BJ (cell line): ENCODE measurements at regions not wholly inside any gene's neighbourhood (a gene's known extent, or its start where the extent isn't known, plus 50 kb on each side); places are given as distances from the start of the nearest gene placed in this dataset.

Experiments used
- CTCF ChIA-PET: fragments of 350-600 bp; formaldehyde crosslinking; extraction: SDS; loops from one replicate; lab custom pipeline; 2021; ENCODE audit warnings: antibody characterized with exemption, inconsistent platforms; lab: Yijun Ruan, JAX
- POLR2A ChIA-PET: fragments of 300-600 bp; sonication (Branson Sonifier 250); formaldehyde crosslinking; extraction: SDS; loops from one replicate; lab custom pipeline; 2021; ENCODE audit warnings: antibody characterized with exemption; lab: Charles Lee
- DNase-seq: peaks from one replicate; pipeline ENCODE4 v3.0.0-alpha.2; 2011; ENCODE audit warnings: low read depth
- H3K27me3 ChIP-seq: 2 replicates; pipeline ENCODE4 v1.6.0; 2011; ENCODE audit warnings: low read length; ENCODE audit not compliant: control insufficient read depth, insufficient read depth
- H3K36me3 ChIP-seq: 2 replicates; pipeline ENCODE4 v1.5.1; 2011; ENCODE audit warnings: low read length; ENCODE audit not compliant: control insufficient read depth, insufficient read depth
- H3K4me3 ChIP-seq: 2 replicates; pipeline ENCODE4 v1.5.1; 2011; ENCODE audit warnings: low read depth, mild to moderate bottlenecking, control low read depth, low read length
- CTCF ChIP-seq: IDR thresholded peaks from 2 replicates; pipeline ENCODE4 v1.5.1; 2011; ENCODE audit warnings: low read depth, mild to moderate bottlenecking, control low read depth, inconsistent platforms, low read length, moderate library complexity; ENCODE audit not compliant: insufficient read depth

GRCh38 chr22:27100789-27101188 is 443.4 kb downstream of the MIAT start:
- no peaks in the 10 kb centered on the region for H3K36me3 ChIP-seq
- TF ChIP-seq CTCF, result no peak
- ChIA-PET POLR2A (no interaction called here), CTCF (no interaction called here)
- H3K4me3 ChIP-seq, result no peak overlapping the region
- no peak for DNase-seq
- peaks cover 34% of the 10 kb centered on the region for H3K27me3 ChIP-seq

GRCh38 chr22:27101288-27101687 is 443.9 kb downstream of the MIAT start:
- ChIA-PET CTCF (no interaction called here), POLR2A (no interaction called here)
- H3K27me3 ChIP-seq, result peaks cover 34% of the 10 kb centered on the region
- no peak for TF ChIP-seq CTCF
- H3K36me3 ChIP-seq, result no peaks in the 10 kb centered on the region
- no peak overlapping the region for H3K4me3 ChIP-seq
- DNase-seq, result no peak

- no peak for DNase-seq
- ChIA-PET POLR2A (no interaction called here), CTCF (no interaction called here)
- peaks cover 34% of the 10 kb centered on the region for H3K27me3 ChIP-seq
- H3K4me3 ChIP-seq, result no peak overlapping the region
- no peak for TF ChIP-seq CTCF
- no peaks in the 10 kb centered on the region for H3K36me3 ChIP-seq
Measured at GRCh38 chr22:27104449-27104848, 447.1 kb downstream of the MIAT start.

- TF ChIP-seq CTCF, result no peak
- Histone ChIP-seq H3K36me3 (no peaks in the 10 kb centered on the region), H3K4me3 (no peak overlapping the region), H3K27me3 (peaks cover 28% of the 10 kb centered on the region)
- ChIA-PET POLR2A (no interaction called here), CTCF (no interaction called here)
- DNase-seq, result peak; percentile 70
Measured at GRCh38 chr22:27105142-27106025, 448.0 kb downstream of the MIAT start.

GRCh38 chr22:27106985-27107384 is 449.6 kb downstream of the MIAT start:
- Histone ChIP-seq H3K27me3 (peaks cover 17% of the 10 kb centered on the region), H3K36me3 (no peaks in the 10 kb centered on the region), H3K4me3 (no peak overlapping the region)
- ChIA-PET POLR2A (no interaction called here), CTCF (interaction anchor here (1.1 to 1.4 kb wide), 2 partner anchors 8 to 9 kb away, joined by 3 read pairs; no protein-coding TSS in a partner anchor)
- no peak for TF ChIP-seq CTCF
- DNase-seq, result no peak
